IMR-90 (cell line): ENCODE measurements at regions not wholly inside any gene's neighbourhood (a gene's known extent, or its start where the extent isn't known, plus 50 kb on each side); places are given as distances from the start of the nearest gene placed in this dataset.
"Not testable (repeated sequence)": the region's sequence is repeated elsewhere in the genome, so short reads cannot be mapped to it uniquely, and the experiment has no call there.

ENCODE experiments used
- ATAC-seq: fragments of 200-7000 bp; cut with Tn5 transposase; 2 replicates; pipeline ENCODE4 v1.9.1; 2020; ENCODE audit warnings: low read depth, mild to moderate bottlenecking, moderate library complexity
- BruUV-seq: library from RNA; stranded (reverse); fragments of 400-500 nt; replicated peaks from 2 replicates; lab custom pipeline; 2021; lab: Mats Ljungman, UMichigan
- CTCF ChIA-PET: fragments of 300-600 bp; formaldehyde crosslinking; extraction: SDS; loops from one replicate; lab custom pipeline; 2021; ENCODE audit warnings: antibody characterized with exemption; lab: Yijun Ruan, JAX
- POLR2A ChIA-PET: fragments of 300-600 bp; sonication (Branson Sonifier 250); formaldehyde crosslinking; loops from one replicate; lab custom pipeline; 2022; ENCODE audit warnings: antibody characterized with exemption; ENCODE audit not compliant: unreplicated experiment; lab: Charles Lee
- DNase-seq: peaks from one replicate; pipeline ENCODE4 v3.0.0; 2013
- H2AFZ ChIP-seq: replicated peaks from 2 replicates; pipeline ENCODE3; 2013; ENCODE audit warnings: low read length, mild to moderate bottlenecking; ENCODE audit not compliant: poor library complexity
- H2AK5ac ChIP-seq: 2 replicates; pipeline ENCODE4 v1.6.1; 2013; ENCODE audit warnings: low read depth, low read length, inconsistent platforms
- H2AK9ac ChIP-seq: replicated peaks from 2 replicates; pipeline ENCODE3; 2013; ENCODE audit warnings: mild to moderate bottlenecking, low read depth, low read length, moderate library complexity; ENCODE audit not compliant: poor library complexity
- H2BK120ac ChIP-seq: 2 replicates; pipeline ENCODE4 v1.6.1; 2013; ENCODE audit warnings: low read depth, low read length, inconsistent platforms
- H2BK15ac ChIP-seq: 3 replicates; pipeline ENCODE4 v1.6.1; 2013; ENCODE audit warnings: low read depth, low read length, inconsistent platforms
- H2BK20ac ChIP-seq: 2 replicates; pipeline ENCODE4 v1.6.1; 2013; ENCODE audit warnings: low read depth, mild to moderate bottlenecking, inconsistent platforms, low read length, moderate library complexity
- H2BK5ac ChIP-seq: 2 replicates; pipeline ENCODE4 v1.6.1; 2013; ENCODE audit warnings: mild to moderate bottlenecking, low read depth, low read length, inconsistent platforms; ENCODE audit not compliant: poor library complexity, severe bottlenecking
- H3K14ac ChIP-seq: replicated peaks from 2 replicates; pipeline ENCODE4 v1.6.1; 2013; ENCODE audit warnings: low read depth, low read length, inconsistent platforms
- H3K18ac ChIP-seq: 2 replicates; pipeline ENCODE4 v1.6.1; 2013; ENCODE audit warnings: low read depth, low read length, control low read depth
- H3K23ac ChIP-seq: 2 replicates; pipeline ENCODE4 v1.6.1; 2013; ENCODE audit warnings: low read depth, low read length, inconsistent platforms
- H3K27ac ChIP-seq: 2 replicates; pipeline ENCODE4 v1.5.1; 2013; ENCODE audit warnings: mild to moderate bottlenecking, control low read depth, low read length; ENCODE audit not compliant: insufficient read depth
- H3K27me3 ChIP-seq: 2 replicates; pipeline ENCODE4 v1.6.1; 2013; ENCODE audit warnings: low read length; ENCODE audit not compliant: control insufficient read depth, insufficient read depth
- H3K36me3 ChIP-seq: 2 replicates; pipeline ENCODE4 v1.6.1; 2013; ENCODE audit warnings: low read length, mixed read lengths; ENCODE audit not compliant: control insufficient read depth, insufficient read depth
- H3K4ac ChIP-seq: 2 replicates; pipeline ENCODE4 v1.6.1; 2013; ENCODE audit warnings: low read depth, low read length, inconsistent platforms
- H3K4me1 ChIP-seq: 2 replicates; pipeline ENCODE4 v1.6.1; 2013; ENCODE audit warnings: low read length, mixed read lengths; ENCODE audit not compliant: control insufficient read depth, insufficient read depth
- H3K4me2 ChIP-seq: 2 replicates; pipeline ENCODE4 v1.6.1; 2013; ENCODE audit warnings: low read depth, mild to moderate bottlenecking, control low read depth, low read length, moderate library complexity
- H3K4me3 ChIP-seq: 2 replicates; pipeline ENCODE4 v1.5.1; 2013; ENCODE audit warnings: low read depth, mild to moderate bottlenecking, control low read depth, low read length, moderate library complexity; ENCODE audit not compliant: insufficient read depth
- H3K56ac ChIP-seq: 2 replicates; pipeline ENCODE4 v1.6.1; 2013; ENCODE audit warnings: low read length, inconsistent platforms; ENCODE audit not compliant: insufficient read depth; ENCODE audit errors: extremely low read depth
- H3K79me1 ChIP-seq, 2 experiments: 2 replicates each; pipeline ENCODE4 v1.6.1; 2013; ENCODE audit warnings: low read length in 2 of 2, inconsistent platforms in 1 of 2, low read depth in 1 of 2
- H3K9ac ChIP-seq: 2 replicates; pipeline ENCODE4 v1.6.1; 2013; ENCODE audit warnings: low read depth, low read length, control low read depth
- H3K9me1 ChIP-seq: 2 replicates; pipeline ENCODE4 v1.6.1; 2013; ENCODE audit warnings: low read length, inconsistent platforms; ENCODE audit not compliant: insufficient read depth
- H3K9me3 ChIP-seq: 2 replicates; pipeline ENCODE4 v1.6.1; 2013; ENCODE audit warnings: low read length; ENCODE audit not compliant: control insufficient read depth, insufficient read depth
- H4K20me1 ChIP-seq: 2 replicates; pipeline ENCODE4 v1.6.1; 2013; ENCODE audit warnings: low read length, inconsistent platforms; ENCODE audit not compliant: insufficient read depth
- H4K5ac ChIP-seq: 2 replicates; pipeline ENCODE4 v1.6.1; 2013; ENCODE audit warnings: mild to moderate bottlenecking, low read depth, low read length, control low read depth
- H4K8ac ChIP-seq, 2 experiments: 2 replicates each; pipeline ENCODE4 v1.6.1; 2013; ENCODE audit warnings: low read depth in 2 of 2, low read length in 2 of 2, control low read depth in 1 of 2, inconsistent platforms in 1 of 2
- H4K91ac ChIP-seq: 2 replicates; pipeline ENCODE4 v1.6.1; 2013; ENCODE audit warnings: low read depth, low read length, inconsistent platforms; ENCODE audit not compliant: insufficient read depth
- WGBS, 2 experiments: methylation state at CpG; one replicate each; pipeline versions ENCODE4 v1.1.5 to v1.1.7; 2013; ENCODE audit warnings: missing lambda C conversion rate in 2 of 2; ENCODE audit not compliant: insufficient read length in 1 of 2; ENCODE audit errors: extremely low coverage in 2 of 2; 5-methylcytosine and 5-hydroxymethylcytosine counted together
- dilution Hi-C: fragments of 300-500 bp; cut with HindIII; formaldehyde crosslinking; loops from one replicate; pipeline ENCODE4 v1.14.3; 2018; ENCODE audit warnings: low sequenced_read_pairs; ENCODE audit not compliant: unreplicated experiment
- in situ Hi-C: fragments of 300-500 bp; cut with MboI; formaldehyde crosslinking; loops from 3 replicates; pipeline ENCODE4 v1.14.3; 2019; ENCODE audit warnings: low sequenced_read_pairs, inconsistent platforms, mixed read lengths
- intact Hi-C: fragments of 100-400 bp; cut with micrococcal nuclease; formaldehyde crosslinking; loops from 2 replicates; pipeline ENCODE4 v1.10.0; 2022

- H3K18ac ChIP-seq, DNase-seq, H2AK9ac ChIP-seq, H4K5ac ChIP-seq, H4K20me1 ChIP-seq, H3K56ac ChIP-seq, H3K4me3 ChIP-seq, in situ Hi-C loops, H3K14ac ChIP-seq, H3K9ac ChIP-seq, H3K27ac ChIP-seq, H3K27me3 ChIP-seq, H4K8ac ChIP-seq, H3K9me1 ChIP-seq, H3K36me3 ChIP-seq, POLR2A ChIA-PET, H4K91ac ChIP-seq, H3K4ac ChIP-seq, dilution Hi-C loops, H2BK20ac ChIP-seq, intact Hi-C loops, BruUV-seq, H3K4me2 ChIP-seq, H3K4me1 ChIP-seq, ATAC-seq, H2BK5ac ChIP-seq, H2BK120ac ChIP-seq, H3K79me1 ChIP-seq, H2BK15ac ChIP-seq, H2AFZ ChIP-seq, H2AK5ac ChIP-seq, CTCF ChIA-PET, H3K23ac ChIP-seq: not testable (repeated sequence)
- H3K9me3 ChIP-seq = peaks cover 19% of the 10 kb centered on the region
- no CpG with 5 or more reads among the region's 2 CpGs for WGBS, 2 experiments
Measured at GRCh38 chr12:94017247-94017646, 131.1 kb upstream of the PLXNC1 start.
